22Rv1 (cell line): ENCODE measurements at regions not wholly inside any gene's neighbourhood (a gene's known extent, or its start where the extent isn't known, plus 50 kb on each side); places are given as distances from the start of the nearest gene placed in this dataset.

Experiments used
- ZFX ChIP-seq: fragments of 450-650 bp; IDR thresholded peaks from 2 replicates; pipeline ENCODE4 v1.6.1; 2017; ENCODE audit warnings: antibody characterized with exemption, borderline replicate concordance
- TF ChIP-seq, protein P1 (sequence below): fragments of 450-650 bp; IDR thresholded peaks from 2 replicates; pipeline ENCODE4 v1.5.1; 2017; ENCODE audit warnings: mild to moderate bottlenecking

DNA sequence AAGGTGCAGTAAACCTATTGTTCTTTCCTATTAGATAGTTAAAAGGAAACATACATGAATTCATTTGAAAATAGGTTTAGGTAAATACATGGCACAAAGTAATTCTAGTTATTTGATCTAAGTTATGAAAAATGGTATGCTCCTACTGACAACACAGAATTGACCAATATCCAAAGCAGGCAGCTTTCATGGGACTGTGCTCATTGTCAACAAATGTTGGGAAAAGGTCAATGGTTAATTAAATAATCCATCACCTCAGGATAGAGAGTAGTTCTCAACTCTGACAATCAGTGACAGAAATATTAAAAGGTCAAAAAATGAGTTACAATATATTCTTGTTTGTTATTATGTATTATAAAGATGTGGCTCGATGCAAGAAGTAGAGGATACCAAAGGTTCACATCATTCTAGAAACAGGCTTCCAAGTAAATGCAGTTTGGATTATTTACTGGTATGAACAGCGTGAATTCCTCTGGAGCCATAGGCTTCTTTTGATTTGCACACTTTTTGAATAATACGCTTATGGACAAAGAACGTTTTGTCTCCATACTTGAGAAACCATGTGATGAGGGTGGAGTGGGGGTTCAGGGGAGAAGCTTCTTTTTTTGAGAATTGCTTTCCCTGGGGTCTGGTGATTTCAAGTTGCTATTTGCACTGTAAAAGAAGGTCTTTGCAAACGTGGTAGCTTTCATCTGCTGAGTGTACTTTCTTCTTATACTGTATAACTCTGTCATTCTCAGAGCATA, 422.0 kb upstream of the ZEB2 start:
- TF ChIP-seq, protein P1, sequence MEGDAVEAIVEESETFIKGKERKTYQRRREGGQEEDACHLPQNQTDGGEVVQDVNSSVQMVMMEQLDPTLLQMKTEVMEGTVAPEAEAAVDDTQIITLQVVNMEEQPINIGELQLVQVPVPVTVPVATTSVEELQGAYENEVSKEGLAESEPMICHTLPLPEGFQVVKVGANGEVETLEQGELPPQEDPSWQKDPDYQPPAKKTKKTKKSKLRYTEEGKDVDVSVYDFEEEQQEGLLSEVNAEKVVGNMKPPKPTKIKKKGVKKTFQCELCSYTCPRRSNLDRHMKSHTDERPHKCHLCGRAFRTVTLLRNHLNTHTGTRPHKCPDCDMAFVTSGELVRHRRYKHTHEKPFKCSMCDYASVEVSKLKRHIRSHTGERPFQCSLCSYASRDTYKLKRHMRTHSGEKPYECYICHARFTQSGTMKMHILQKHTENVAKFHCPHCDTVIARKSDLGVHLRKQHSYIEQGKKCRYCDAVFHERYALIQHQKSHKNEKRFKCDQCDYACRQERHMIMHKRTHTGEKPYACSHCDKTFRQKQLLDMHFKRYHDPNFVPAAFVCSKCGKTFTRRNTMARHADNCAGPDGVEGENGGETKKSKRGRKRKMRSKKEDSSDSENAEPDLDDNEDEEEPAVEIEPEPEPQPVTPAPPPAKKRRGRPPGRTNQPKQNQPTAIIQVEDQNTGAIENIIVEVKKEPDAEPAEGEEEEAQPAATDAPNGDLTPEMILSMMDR: no peak
- no peak for TF ChIP-seq ZFX
